Fibroblast of peridontal ligament (primary cell): ENCODE measurements at regions not wholly inside any gene's neighbourhood (a gene's known extent, or its start where the extent isn't known, plus 50 kb on each side); places are given as distances from the start of the nearest gene placed in this dataset.
"Not testable (repeated sequence)": the region's sequence is repeated elsewhere in the genome, so short reads cannot be mapped to it uniquely, and the experiment has no call there.

Source experiments
- DNase-seq: peaks from one replicate; pipeline ENCODE4 v3.0.0-alpha.2; 2010; ENCODE audit errors: extremely low read depth

DNA sequence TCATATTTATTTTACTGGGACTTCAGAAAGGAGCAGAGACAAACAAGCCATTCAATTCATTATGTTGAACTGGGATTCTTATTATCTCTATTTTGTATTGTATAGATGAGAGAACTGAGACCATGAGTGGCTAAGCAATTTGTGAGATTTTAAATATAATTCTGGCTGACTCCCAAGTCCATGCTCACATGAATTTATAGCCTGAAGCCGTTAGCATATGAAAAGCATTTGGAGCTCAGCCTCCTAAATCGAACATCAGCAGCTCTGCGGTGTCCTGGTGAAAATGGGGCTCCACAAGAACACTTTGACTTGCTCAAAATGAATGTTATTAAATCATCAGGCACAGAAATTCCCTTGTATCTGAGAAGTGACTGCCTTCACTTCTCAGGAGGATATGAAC is 96.8 kb upstream of the DPT start:
- no peak for DNase-seq

DNA sequence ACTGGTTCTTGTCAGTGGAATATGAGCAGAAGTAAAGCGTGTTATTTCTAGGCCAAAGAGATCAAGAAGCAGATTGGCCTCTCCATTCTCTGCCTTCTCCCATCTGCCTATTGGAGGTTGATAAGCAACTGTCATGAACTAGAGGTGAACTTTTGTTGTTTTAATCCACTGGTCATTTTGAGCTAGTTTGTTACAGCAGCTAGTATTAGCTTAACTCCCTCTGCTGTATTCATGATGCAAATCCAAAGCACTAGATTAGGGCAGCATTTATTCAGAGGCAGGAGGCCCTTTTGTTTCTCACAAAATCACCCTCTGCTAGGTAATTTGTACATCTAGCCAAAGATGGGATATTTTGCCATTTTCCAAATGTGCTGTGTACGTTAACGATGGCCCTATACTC is 97.3 kb upstream of the DPT start:
- DNase-seq, result no peak

DNA sequence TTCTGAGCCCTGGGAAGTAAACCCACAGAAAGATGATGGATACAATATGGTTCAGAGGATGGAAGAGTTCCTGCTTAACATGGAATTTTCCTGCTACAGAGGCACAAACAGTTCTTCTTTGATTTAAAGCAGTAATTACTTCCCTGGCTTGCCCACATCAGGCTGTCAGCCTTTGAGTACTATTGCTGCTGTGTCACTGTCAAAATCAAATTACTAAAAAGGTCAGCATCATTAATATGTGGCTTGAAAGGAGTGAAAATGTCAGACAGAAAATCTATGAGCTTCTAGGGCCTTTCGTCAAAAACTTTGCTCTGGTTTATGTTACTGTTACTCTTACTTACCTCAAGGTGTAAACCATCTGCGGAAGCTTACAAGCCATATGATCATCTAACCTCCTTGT is 98.6 kb upstream of the DPT start:
- no peak for DNase-seq

DNA sequence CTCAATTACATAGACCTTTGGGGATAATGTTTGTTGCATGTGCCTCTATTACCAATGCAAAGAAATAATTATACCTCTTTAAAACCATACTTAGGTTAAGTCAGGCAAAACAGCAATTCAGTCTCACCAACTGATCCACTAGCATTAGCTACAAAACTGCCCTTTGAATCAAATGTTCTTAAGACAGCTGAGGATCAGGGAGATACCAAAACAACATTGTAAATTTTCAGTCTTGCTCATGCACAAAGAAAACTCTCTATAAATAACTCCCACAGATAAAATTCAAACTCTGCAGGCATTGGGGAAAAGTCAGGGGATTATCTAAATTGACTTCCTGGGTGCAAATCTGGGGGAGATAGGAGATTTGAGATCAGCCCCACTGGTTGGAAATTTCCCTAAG is 100.9 kb upstream of the DPT start:
- no peak for DNase-seq

DNA sequence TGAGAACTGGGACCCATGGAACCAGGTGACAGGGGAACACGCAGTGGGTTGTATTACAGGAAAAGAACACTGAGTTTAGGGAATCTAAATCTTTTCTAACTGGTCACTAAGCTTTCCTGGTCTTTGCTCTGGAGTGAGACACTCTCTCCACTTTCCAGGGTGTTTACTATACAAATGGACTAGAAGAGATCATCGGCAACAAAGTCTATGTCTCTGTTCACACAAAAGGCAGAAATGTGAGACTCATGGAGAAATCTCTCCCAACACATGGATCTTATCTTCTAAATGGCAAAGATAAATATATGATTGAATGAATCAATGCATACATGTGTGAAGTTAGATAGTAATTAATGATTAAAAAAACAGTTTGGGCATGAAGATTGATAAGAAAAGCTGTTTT is 101.6 kb upstream of the DPT start:
- DNase-seq, result no peak

DNA sequence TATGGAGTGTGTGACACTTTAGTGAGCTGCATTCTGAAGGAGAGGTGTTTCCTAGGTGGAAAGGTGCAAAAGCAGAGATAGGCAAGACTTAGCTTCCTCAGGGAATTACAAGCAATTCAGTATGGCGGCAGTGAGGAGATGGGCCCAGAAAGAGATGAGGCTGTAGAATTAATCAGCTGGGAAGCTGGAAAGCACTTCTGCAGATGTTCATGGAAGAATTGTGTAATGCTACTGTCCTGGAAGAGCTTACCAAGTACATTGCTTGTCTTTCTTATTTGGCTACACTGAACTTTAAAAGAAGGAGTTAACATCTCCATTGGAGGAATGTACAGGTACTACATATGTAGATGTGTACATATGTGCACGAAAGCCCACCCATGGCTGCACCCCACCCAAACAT is 103.7 kb upstream of the DPT start:
- no peak for DNase-seq

DNA sequence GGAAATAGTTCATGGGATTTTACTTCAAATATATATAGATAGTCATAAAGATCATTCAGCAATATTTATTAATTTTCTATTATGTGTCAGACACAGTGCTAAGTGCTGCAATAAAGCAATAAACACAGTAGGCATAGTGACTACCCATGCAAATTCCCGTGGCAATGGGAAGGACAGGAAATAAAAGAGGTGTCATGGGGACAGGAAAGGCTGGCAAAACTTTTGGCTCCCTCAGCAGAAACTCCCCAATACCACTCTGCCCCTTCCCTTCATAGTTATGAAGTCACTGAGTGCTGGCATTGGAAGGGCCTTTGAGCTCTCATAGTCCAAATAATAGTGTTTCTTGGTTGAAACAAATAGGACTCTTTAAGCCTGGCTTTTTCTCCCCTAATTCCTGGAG is 104.4 kb upstream of the DPT start:
- DNase-seq, result no peak

DNA sequence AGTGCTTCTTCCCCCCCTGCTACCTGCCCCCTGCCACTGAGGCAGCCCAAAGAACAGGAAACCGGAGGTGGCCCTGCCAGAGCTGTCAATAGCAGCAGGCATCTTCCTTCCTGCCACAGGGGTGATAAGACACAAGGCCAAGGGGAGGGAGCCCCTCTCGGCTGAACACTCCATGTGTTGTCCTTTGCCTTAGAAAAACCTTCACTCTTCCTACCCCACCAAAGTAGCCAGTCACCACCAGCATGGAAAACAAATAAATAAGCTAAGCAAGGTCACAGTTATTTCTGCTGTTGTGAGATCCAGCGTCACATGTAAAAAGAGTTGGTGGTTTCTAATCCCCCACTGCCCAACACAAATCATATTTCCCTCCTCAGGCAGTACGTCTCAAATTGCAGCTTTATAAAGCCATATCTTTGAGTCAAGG is 104.8 kb upstream of the DPT start:
- DNase-seq, result no peak

DNA sequence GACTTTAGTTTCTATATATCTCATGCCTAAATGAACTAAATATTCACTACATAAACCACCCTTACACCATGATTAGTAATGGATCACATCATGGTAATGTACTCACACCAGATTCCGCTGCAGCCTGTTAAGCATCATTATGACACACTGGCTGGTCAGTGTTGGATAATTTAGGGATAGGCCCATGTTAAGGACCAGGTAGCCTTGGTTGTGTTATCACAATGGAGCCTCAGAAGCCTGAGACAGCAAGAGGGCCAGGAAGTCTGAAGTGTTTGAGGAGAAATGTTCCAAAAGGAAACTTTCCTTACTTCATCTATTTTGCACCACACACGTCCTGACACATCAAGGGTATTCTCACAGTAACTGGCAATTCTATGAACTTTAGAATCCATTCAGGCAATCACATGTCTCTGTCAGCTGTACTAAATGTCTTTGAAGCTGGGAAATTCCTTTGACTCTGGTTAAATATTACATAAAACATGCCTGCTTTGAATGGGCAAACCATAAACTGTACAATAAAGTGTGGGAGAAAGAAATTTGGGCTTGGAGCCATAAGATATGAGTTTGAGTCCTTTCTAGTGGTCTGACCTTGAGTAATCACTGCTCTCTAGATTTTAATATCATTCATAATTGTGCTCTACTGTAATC is 105.3 kb upstream of the DPT start:
- no peak for DNase-seq

DNA sequence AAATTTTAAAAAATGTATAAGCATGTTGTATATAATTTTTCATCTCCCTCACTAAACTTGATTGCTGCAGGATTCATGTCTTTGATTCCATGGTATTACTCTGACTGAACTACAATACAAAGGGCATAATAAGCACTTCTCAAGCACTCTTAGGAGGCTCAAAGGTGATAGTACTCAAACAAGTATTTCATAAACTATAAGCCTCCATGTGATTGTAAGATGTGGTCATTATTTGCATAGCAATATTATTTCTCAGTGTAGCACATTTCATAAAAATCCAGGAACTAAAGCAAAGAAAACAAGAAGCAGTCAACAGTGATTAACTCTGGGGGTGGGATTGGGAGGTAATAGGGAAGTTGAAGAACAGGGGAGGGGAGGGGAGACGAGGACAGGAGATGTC is 106.2 kb upstream of the DPT start:
- no peak for DNase-seq

DNA sequence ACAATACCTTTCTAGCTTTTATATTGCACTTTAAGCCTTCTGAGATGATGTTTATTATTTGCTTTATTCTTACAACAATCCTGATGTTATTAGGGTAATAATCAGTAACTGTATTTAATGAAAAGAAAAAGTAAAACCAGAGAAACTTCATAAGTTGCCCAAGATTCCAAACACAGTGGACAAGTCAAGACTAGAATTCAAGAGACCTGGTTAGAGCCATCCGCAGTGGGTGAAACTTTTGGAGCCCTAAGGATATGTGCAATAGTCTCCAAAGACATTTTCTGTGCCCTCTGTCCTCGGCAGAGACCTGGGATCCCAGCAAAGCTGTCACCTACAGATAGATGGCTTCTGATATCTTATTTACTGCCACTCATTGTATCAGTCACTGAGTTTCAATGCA is 106.8 kb upstream of the DPT start:
- no peak for DNase-seq

DNA sequence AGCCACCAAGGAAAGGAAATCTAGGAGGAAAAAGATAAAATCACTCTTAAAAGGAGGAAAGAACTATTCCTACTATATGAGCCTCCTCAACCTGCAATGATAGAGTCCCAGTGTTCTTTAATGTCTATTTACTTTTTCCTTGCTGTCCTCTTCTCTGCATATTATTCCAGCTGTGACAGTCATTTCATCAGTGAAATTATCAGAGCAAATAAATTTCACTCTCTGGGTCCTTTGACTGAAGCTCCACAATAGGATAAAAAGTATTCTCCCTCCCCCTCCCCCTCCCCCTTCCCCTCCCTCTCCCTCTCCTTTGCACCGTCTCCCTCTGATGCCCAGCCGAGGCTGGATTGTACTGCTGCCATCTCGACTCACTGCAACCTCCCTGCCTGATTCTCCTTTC is 107.5 kb upstream of the DPT start:
- DNase-seq, result no peak

DNA sequence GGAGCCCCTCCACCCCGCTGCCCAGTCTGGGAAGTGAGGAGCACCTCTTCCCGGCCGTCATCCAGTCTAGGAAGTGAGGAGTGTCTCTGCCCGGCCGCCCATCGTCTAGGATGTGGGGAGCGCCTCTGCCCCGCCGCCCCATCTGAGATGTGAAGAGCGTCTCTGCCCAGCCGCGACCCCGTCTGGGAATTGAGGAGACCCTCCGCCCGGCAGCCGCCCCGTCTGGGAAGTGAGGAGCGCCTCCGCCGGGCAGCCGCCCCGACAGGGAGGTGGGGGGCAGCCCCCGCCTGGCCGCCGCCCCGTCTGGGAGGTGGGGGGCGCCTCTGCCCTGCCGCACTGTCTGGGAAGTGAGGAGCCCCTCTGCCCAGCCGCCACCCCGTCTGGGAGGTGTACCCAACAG is 108.2 kb upstream of the DPT start:
- DNase-seq, result not testable (repeated sequence)

DNA sequence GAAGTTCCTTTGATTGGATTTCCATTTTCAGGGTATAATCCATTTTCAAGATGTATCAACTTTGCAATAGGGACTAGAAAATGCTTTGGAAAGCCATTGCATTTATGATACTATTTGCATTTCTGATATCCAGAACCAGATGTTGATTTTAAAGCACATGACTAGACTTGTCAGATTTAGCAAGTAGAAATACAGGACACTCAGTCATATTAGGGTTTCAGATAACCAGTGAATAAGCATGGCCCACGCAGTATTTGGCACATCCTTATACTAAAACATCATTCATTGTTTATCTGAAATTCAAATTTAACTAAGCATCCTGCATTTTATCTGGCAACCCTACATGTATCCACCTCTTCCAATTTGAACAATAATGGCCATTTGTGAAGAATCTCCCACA is 113.3 kb upstream of the DPT start:
- no peak for DNase-seq

DNA sequence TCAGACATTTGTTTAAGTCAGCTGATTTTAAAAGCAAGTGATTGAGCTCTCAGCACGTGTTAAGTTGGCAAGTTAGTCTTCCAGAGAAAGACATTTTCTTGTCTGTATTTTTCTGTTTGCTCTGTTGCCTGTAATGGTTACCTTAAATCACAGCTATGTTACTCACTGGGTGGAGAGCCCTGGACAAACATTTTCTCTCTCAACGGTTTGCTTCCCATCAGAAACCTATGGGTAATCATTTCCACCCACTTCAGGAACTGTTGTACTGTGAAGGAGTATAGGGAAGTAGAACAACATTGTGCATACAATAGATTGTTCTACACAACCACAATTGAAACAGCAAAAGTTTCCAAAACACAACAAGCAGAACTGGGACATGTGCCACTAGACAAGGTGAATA is 113.9 kb upstream of the DPT start:
- no peak for DNase-seq

DNA sequence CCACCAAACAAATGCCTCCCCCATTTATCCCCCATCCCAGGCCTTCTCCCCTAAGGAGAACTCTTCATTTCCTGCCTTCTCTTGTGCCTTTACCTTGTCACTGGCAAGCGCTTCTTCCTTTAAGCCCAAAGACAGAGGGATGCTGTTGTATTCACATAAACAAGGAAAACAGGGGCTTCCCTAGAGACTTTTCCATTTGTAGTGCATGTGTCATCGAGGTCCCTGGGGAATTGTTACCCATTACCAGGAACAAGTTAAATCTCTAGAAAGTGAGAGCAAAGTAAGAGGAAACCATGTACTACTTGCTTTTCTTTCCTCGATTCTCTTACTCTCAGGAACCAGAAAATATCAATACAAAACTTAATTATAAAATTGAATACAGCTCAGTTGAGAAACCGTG is 114.4 kb upstream of the DPT start:
- DNase-seq, result no peak

DNA sequence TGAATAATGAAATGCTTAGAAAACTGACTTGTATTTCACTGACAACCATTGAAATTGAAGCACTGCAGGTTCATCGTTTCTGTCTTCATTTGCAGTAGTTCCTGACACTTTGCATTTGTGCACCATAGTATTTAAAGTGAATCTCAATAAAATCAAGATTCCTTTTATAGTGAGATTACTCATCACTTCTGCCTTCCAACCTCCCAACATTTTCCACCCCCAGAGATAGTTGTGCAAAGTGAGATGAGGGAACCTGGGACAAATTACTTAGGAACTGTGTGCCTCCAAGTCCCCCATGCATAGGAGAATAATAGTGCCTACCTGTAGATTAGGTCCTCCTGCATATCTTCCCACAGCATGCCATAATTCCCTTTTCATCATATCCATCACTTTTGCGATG is 114.9 kb upstream of the DPT start:
- no peak for DNase-seq

DNA sequence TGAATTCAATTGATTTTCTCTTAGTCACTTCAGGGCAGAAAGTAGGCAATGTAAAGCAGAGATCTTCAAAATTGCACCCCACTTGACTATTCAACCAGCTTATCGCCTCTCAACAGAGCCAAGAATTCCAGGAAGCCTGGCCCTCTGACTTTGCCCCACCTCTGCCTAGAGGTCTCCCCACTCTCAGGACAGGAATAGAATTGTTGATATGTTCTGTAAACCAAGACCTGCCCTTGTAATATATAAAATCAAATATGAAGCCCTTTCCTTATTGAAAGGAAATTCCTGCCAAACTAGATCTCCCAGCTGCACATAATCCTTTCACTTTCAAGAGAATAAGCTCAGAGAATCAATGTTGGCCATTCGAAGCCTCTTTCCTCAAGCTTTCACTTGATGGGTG is 116.1 kb upstream of the DPT start:
- no peak for DNase-seq

DNA sequence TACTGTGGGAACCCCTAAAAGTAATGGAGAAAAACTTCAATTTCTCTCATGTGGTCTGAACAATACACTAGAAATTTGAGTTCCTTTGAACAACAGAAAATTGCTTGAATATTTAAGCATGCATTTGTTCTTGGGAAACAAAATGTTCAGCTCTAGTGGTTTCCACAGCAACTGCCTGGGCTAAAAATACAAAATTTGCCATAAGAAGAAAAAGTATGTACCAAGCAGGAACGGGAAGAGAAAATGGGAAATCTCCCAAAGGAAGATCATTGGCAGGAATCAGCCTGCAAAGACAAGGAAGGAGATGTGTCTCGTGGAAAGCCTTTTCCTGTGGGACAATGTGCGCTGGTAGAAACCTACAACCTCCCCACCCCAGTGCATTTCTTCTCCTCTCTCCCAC is 119.0 kb upstream of the DPT start:
- no peak for DNase-seq

DNA sequence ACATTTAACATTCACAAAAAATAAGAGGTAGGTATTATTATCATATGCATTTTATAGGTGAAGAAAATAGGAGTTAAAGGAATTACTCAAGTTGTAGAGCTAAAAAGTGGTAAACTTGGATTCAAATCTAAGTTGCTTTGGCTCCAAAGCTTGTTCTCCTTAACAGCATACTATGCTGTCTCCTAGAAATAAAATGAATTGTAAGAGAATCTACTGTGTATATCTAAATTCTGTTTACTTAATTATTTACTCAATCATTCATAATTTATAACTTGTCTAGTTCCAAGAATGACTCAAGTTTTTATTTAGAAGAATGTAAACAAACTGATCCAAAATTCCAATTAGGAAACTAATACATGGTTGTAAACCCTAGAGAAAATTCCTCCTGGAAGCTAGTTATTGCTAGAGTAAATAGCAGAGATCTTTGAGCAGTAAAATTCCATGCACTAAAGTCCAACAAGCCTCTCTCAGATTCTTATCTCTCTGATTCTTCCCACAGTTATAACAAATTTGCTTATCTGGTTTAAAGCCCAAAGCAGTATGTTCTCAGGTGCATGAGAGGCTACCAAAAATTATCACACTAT is 132.5 kb upstream of the DPT start:
- DNase-seq, result no peak

DNA sequence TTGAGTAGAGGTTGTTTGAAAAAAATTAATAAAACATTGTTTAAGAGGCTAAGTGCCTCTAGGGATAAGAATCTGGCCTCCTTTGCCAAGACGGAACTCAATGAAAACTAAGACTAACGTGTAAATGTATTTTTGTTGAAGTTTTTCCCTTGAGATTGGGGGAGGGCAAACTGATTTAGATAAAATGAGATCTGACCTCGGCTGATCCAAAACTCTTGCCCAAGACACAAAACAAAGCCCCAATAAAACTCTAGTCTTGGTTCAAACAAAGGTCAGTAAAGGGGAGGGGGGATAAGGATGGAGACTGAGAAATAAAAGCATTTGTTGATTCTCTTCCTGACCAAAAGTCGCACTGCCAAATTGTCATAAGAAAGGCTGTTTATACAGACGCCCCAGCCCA is 134.8 kb upstream of the DPT start:
- no peak for DNase-seq

DNA sequence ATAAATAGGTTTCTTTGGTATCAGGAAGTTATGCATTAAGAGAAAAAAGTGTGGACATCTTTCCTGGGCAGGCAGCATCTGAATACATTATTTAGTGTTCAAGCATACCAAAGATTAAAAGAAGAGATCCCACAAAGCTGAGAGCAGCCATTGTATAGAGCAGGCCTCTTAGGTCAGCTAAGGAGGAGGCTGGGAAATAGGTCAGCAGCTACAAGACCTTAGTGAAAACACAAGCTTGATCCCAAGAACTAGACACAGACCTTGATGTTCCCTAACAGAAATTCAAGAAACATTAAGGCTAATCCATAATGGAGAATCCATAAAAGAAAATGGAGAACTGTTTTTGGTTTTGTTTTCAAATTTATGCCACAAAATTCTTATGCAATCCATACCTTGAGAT is 135.3 kb upstream of the DPT start:
- no peak for DNase-seq

DNA sequence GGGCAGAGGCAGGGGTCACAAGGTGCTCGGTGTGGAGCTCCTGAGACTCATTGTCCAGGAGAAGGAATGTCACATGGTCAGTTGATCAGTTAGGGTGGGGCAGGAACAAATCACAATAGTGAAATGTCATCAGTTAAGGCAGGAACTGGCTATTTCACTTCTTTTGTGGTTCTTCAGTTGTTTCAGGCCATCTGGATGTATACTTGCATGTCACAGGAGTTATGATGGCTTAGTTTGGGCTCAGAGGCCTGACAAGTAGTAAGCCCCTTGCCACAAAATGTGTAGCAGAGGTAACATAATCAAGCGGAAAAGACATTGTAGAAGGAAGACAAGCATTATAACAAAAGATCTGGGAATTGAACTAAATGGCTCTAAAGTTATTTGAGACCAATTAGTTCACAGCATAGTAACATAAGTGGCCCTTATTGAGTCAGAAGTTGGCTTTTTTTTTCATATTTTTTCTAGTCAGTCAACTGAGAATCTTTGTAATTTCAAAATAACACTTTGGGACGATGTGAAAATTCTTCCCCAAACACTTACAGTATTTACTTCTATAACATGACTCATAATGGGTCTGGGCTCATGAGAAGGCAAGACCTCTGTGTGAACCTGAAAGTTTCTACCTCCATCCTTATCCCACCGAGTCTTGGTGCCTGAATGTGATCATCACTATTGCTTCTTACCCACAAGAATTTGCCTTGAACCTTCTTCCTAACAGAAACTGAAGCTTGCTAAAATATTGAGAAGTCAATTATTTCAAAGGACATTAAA is 137.0 kb upstream of the DPT start:
- DNase-seq, result no peak
